ENCODE measurements at regions not wholly inside any gene's neighbourhood (a gene's known extent, or its start where the extent isn't known, plus 50 kb on each side); places are given as distances from the start of the nearest gene placed in this dataset.

- peaks cover 63% of the 10 kb centered on the region for H3K27me3 Mint-ChIP-seq (ENCODE audit: low read depth)
- peaks cover 14% of the 10 kb centered on the region; the same call in 1 of the 2 replicates for H3K4me1 Mint-ChIP-seq
- H3K36me3 Mint-ChIP-seq: no peaks in the 10 kb centered on the region
- H3K27ac Mint-ChIP-seq: no peak overlapping the region
- DNase-seq (ENCODE audit: low spot score): no peak
- peaks cover 18% of the 10 kb centered on the region for H3K9me3 Mint-ChIP-seq
- POLR2A ChIA-PET: no interaction called here
- CTCF ChIA-PET: interaction anchor here (0.7 to 1.5 kb wide), 2 partner anchors 18 to 239 kb away, joined by 3 read pairs; no protein-coding TSS in a partner anchor
- ATAC-seq: no peak
- no peak for TF ChIP-seq EMX1 (CRISPR knock-in tag; IDR thresholded peaks at IDR 0.05)
- no peak for TF ChIP-seq TEAD4 (CRISPR knock-in tag; IDR thresholded peaks at IDR 0.05)
- TF ChIP-seq MAX (CRISPR knock-in tag; IDR thresholded peaks at IDR 0.05): no peak
- no peak overlapping the region for H3K4me3 Mint-ChIP-seq
Measured at GRCh38 chr14:37968664-37969240, 239.0 kb upstream of the SSTR1 start.

GRCh38 chr14:37969511-37969979 lies 238.2 kb upstream of the SSTR1 start:
- peaks cover 14% of the 10 kb centered on the region; the same call in 1 of the 2 replicates for H3K4me1 Mint-ChIP-seq
- H3K36me3 Mint-ChIP-seq: no peaks in the 10 kb centered on the region
- H3K27me3 Mint-ChIP-seq (ENCODE audit: low read depth): peaks cover 68% of the 10 kb centered on the region
- H3K4me3 Mint-ChIP-seq: no peak overlapping the region
- POLR2A ChIA-PET: no interaction called here
- H3K27ac Mint-ChIP-seq: no peak overlapping the region
- ATAC-seq (no peak), DNase-seq (ENCODE audit: low spot score) (no peak)
- CTCF ChIA-PET: interaction anchor here (0.7 to 1.5 kb wide), 2 partner anchors 17 to 238 kb away, joined by 3 read pairs; no protein-coding TSS in a partner anchor
- TF ChIP-seq ATF3 (CRISPR knock-in tag; conservative IDR thresholded peaks at IDR 0.05): no peak
- H3K9me3 Mint-ChIP-seq: peaks cover 10% of the 10 kb centered on the region

- TF ChIP-seq ZNF232 (CRISPR knock-in tag; IDR thresholded peaks at IDR 0.05): no peak
- no peak for TF ChIP-seq GABPB1 (CRISPR knock-in tag; IDR thresholded peaks at IDR 0.05)
- no peak for TF ChIP-seq STAT6 (CRISPR knock-in tag; conservative IDR thresholded peaks at IDR 0.05; ENCODE audit: low read depth)
- TF ChIP-seq ZNF219 (CRISPR knock-in tag; IDR thresholded peaks at IDR 0.05; ENCODE audit: borderline replicate concordance): no peak
- no peak for TF ChIP-seq FOXP1 (CRISPR knock-in tag; IDR thresholded peaks at IDR 0.05; ENCODE audit: borderline replicate concordance)
- TF ChIP-seq CBFB (CRISPR knock-in tag; IDR thresholded peaks at IDR 0.05; ENCODE audit: low read depth): no peak
- TF ChIP-seq HMGA2 (CRISPR knock-in tag; IDR thresholded peaks at IDR 0.05): no peak
- TF ChIP-seq TP53 (CRISPR knock-in tag; IDR thresholded peaks at IDR 0.05): no peak
- no peak for TF ChIP-seq ZNF416 (CRISPR knock-in tag; IDR thresholded peaks at IDR 0.05)
- no peak for TF ChIP-seq TEAD1 (CRISPR knock-in tag; IDR thresholded peaks at IDR 0.05)
- TF ChIP-seq SMAD4 (CRISPR knock-in tag; IDR thresholded peaks at IDR 0.05): no peak
- no peak for TF ChIP-seq E2F1 (CRISPR knock-in tag; IDR thresholded peaks at IDR 0.05)
- TF ChIP-seq ZNF281 (CRISPR knock-in tag; IDR thresholded peaks at IDR 0.05): no peak
- TF ChIP-seq NR1H2 (CRISPR knock-in tag; IDR thresholded peaks at IDR 0.05): no peak
- ChIA-PET POLR2A (no interaction called here), CTCF (interaction anchor here (0.8 kb wide), 1 partner anchor 46 kb away, joined by 3 read pairs; no protein-coding TSS in a partner anchor)
- Mint-ChIP-seq H3K4me3 (no peak overlapping the region), H3K27ac (no peak overlapping the region), H3K27me3 (ENCODE audit: low read depth) (peaks cover 68% of the 10 kb centered on the region), H3K36me3 (no peaks in the 10 kb centered on the region), H3K4me1 (peaks cover 14% of the 10 kb centered on the region; the same call in 1 of the 2 replicates), H3K9me3 (peaks cover 5% of the 10 kb centered on the region)
- no peak for ATAC-seq
- no peak for DNase-seq (ENCODE audit: low spot score)
Measured at GRCh38 chr14:37970696-37971095, 237.0 kb upstream of the SSTR1 start.

Data from WTC11 (cell line).